K562 (cell line): ENCODE measurements at regions not wholly inside any gene's neighbourhood (a gene's known extent, or its start where the extent isn't known, plus 50 kb on each side); places are given as distances from the start of the nearest gene placed in this dataset.

Source experiments
- ATAC-seq: fragments of 200-7000 bp; cut with Tn5 transposase; 3 replicates; pipeline ENCODE4 v1.9.1; 2020; ENCODE audit warnings: moderate library complexity
- BruUV-seq: library from RNA; stranded (reverse); fragments of 400-500 nt; replicated peaks from 2 replicates; lab custom pipeline; 2021; lab: Mats Ljungman, UMichigan
- CTCF ChIA-PET: fragments of 300-600 bp; formaldehyde crosslinking; extraction: SDS; loops from one replicate; lab custom pipeline; 2021; ENCODE audit warnings: low intra/inter-chr PET ratio; lab: Yijun Ruan, JAX
- POLR2A ChIA-PET: fragments of 300-600, 350-650 bp; sonication (Branson Sonifier 250); formaldehyde crosslinking; extraction: SDS; loops from one replicate; lab custom pipeline; 2021; ENCODE audit warnings: antibody characterized with exemption, inconsistent platforms; lab: Yijun Ruan, JAX
- DNase-seq, 4 experiments: peaks; one replicate each; pipeline versions ENCODE4 v3.0.0 to v3.0.0-alpha.2; 2011 to 2018; ENCODE audit warnings: low spot score in 3 of 4, mixed read lengths in 3 of 4; ENCODE audit errors: extremely low read depth in 1 of 4
- FAIRE-seq: peaks from 2 replicates; lab custom pipeline; 2011; peaks lifted over from hg19 to GRCh38; lab: Jason Lieb, UNC
- H2AFZ ChIP-seq: 2 replicates; pipeline ENCODE4 v1.6.0; 2011; ENCODE audit warnings: low read depth, low read length, control low read depth, inconsistent platforms
- H3K27ac ChIP-seq: fragments of 200-600 bp; 3 replicates; pipeline ENCODE4 v1.8.0; 2011; ENCODE audit warnings: low read depth, mild to moderate bottlenecking, control low read depth, inconsistent platforms, low read length, moderate library complexity, mixed read lengths; ENCODE audit errors: extremely low read depth
- H3K27me3 ChIP-seq, 2 experiments: fragments of 300-600 bp in 1 of 2; 2 replicates in 1 of 2; 3 replicates in 1 of 2; pipeline versions ENCODE4 v1.6.0 to v1.8.0; 2011; ENCODE audit warnings: inconsistent platforms in 2 of 2, low read length in 2 of 2, mild to moderate bottlenecking in 1 of 2, mixed read lengths in 1 of 2, moderate library complexity in 1 of 2; ENCODE audit not compliant: control insufficient read depth in 2 of 2, insufficient read depth in 2 of 2
- H3K36me3 ChIP-seq: fragments of 300-600 bp; 3 replicates; pipeline ENCODE4 v1.8.0; 2011; ENCODE audit warnings: mild to moderate bottlenecking, low read length, inconsistent platforms; ENCODE audit not compliant: control insufficient read depth, insufficient read depth
- H3K4me1 ChIP-seq, 2 experiments: fragments of 200-600 bp in 1 of 2; replicated peaks in 1 of 2; 2 replicates in 1 of 2; 3 replicates in 1 of 2; pipeline versions ENCODE4 v1.5.1 to v1.8.0; 2011; ENCODE audit warnings: inconsistent platforms in 2 of 2, low read length in 2 of 2, mild to moderate bottlenecking in 1 of 2, mixed read lengths in 1 of 2, moderate library complexity in 1 of 2; ENCODE audit not compliant: control insufficient read depth in 2 of 2, insufficient read depth in 2 of 2
- H3K4me2 ChIP-seq: 2 replicates; pipeline ENCODE4 v1.6.1; 2011; ENCODE audit warnings: low read length, control low read depth, inconsistent platforms, mixed read lengths; ENCODE audit not compliant: insufficient read depth
- H3K4me3 ChIP-seq: fragments of 200-600 bp; sonication (generic), shearing (Covaris generic); 2 replicates; pipeline ENCODE4 v1.5.1; 2016; ENCODE audit warnings: control low read depth, inconsistent platforms
- H3K79me2 ChIP-seq: fragments of 200-600 bp; 3 replicates; pipeline ENCODE4 v1.8.0; 2011; ENCODE audit warnings: low read length, inconsistent platforms; ENCODE audit not compliant: control insufficient read depth, insufficient read depth
- H3K9ac ChIP-seq, 2 experiments: 2 replicates each; pipeline versions ENCODE4 v1.6.0 to v1.6.1; 2011; ENCODE audit warnings: low read depth in 2 of 2, low read length in 2 of 2, control low read depth in 1 of 2, inconsistent platforms in 1 of 2, mild to moderate bottlenecking in 1 of 2, mixed read lengths in 1 of 2; ENCODE audit not compliant: insufficient read depth in 1 of 2
- H3K9me1 ChIP-seq: one replicate; pipeline ENCODE4 v1.6.0; 2011; ENCODE audit warnings: inconsistent platforms, mild to moderate bottlenecking, low read length, moderate library complexity; ENCODE audit not compliant: control insufficient read depth, insufficient read depth
- H3K9me3 ChIP-seq: replicated peaks from 2 replicates; pipeline ENCODE4 v1.5.1; 2011; ENCODE audit warnings: low read depth, low read length, inconsistent platforms; ENCODE audit not compliant: control insufficient read depth, insufficient read depth
- H4K20me1 ChIP-seq: replicated peaks from 2 replicates; pipeline ENCODE4 v1.6.1; 2011; ENCODE audit warnings: low read length, inconsistent platforms, mixed read lengths; ENCODE audit not compliant: control insufficient read depth, insufficient read depth
- BCLAF1 ChIP-seq, 2 experiments: fragments of 450-650 bp in 1 of 2; IDR thresholded peaks; 2 replicates each; pipeline ENCODE4 v1.6.1; 2011 to 2017; ENCODE audit warnings: low read depth in 2 of 2, antibody characterized with exemption in 1 of 2, borderline replicate concordance in 1 of 2, low read length in 1 of 2, mild to moderate bottlenecking in 1 of 2, mixed read lengths in 1 of 2; ENCODE audit not compliant: control insufficient read depth in 1 of 2
- C11orf30 ChIP-seq: fragments of 450-650 bp; IDR thresholded peaks from 2 replicates; pipeline ENCODE4 v1.6.1; 2016; ENCODE audit warnings: low read depth, mild to moderate bottlenecking
- DNMT1 ChIP-seq: fragments of 450-650 bp; IDR thresholded peaks from 2 replicates; pipeline ENCODE4 v1.6.1; 2016; ENCODE audit warnings: antibody characterized with exemption, mild to moderate bottlenecking
- KDM1A ChIP-seq, 2 experiments: fragments of 450-650 bp; IDR thresholded peaks; 2 replicates each; pipeline ENCODE4 v1.6.1; 2016; ENCODE audit warnings: mild to moderate bottlenecking in 2 of 2
- MCM3 ChIP-seq: fragments of 450-650 bp; IDR thresholded peaks from 2 replicates; pipeline ENCODE4 v1.6.1; 2016
- NONO ChIP-seq, 2 experiments: fragments of 200-400 bp in 1 of 2; fragments of 450-650 bp in 1 of 2; formaldehyde crosslinking in 1 of 2; IDR thresholded peaks; 2 replicates each; pipeline ENCODE4 v1.6.1; 2017; ENCODE audit warnings: low read depth in 2 of 2, mild to moderate bottlenecking in 2 of 2, moderate library complexity in 2 of 2, low read length in 1 of 2
- PHF20 ChIP-seq: fragments of 450-650 bp; IDR thresholded peaks from 2 replicates; pipeline ENCODE4 v1.6.1; 2018; ENCODE audit not compliant: partially characterized antibody
- POLR2AphosphoS2 ChIP-seq: IDR thresholded peaks from 2 replicates; pipeline ENCODE4 v1.6.1; 2012; ENCODE audit warnings: low read length, improper control_type of control experiment
- SMAD3 ChIP-seq: fragments of 450-650 bp; formaldehyde crosslinking; conservative IDR thresholded peaks from 2 replicates; pipeline ENCODE4 v1.4.0; 2020; ENCODE audit warnings: mild to moderate bottlenecking
- ZFP36 ChIP-seq: fragments of 150-350 bp; IDR thresholded peaks from 2 replicates; pipeline ENCODE4 v1.6.1; 2018; ENCODE audit warnings: low read length, low read depth; ENCODE audit not compliant: partially characterized antibody
- ZNF23 ChIP-seq: fragments of 250-450 bp; sonication (Bioruptor Pico); IDR thresholded peaks from 2 replicates; pipeline ENCODE4 v1.4.0; 2020; ENCODE audit warnings: mild to moderate bottlenecking
- ZNF253 ChIP-seq: fragments of 250-450 bp; sonication (Bioruptor Pico); conservative IDR thresholded peaks from 2 replicates; pipeline ENCODE4 v1.6.1; 2021; ENCODE audit warnings: mild to moderate bottlenecking
- WGBS: fragments of 100-300 bp; shearing (Covaris generic); methylation state at CpG from one replicate; pipeline ENCODE4 v1.1.6; 2016; ENCODE audit warnings: low coverage, mixed read lengths; ENCODE audit not compliant: insufficient coverage; ENCODE audit errors: missing lambda C conversion rate; 5-methylcytosine and 5-hydroxymethylcytosine counted together
- in situ Hi-C: fragments of 300-500 bp; cut with MboI; formaldehyde crosslinking; loops from 4 replicates; pipeline ENCODE4 v1.15.0; 2018; ENCODE audit warnings: inconsistent platforms, mixed read lengths
- intact Hi-C: fragments of 100-400 bp; cut with micrococcal nuclease; formaldehyde crosslinking; loops from 2 replicates; pipeline ENCODE4 v1.14.2; 2022

- Histone ChIP-seq H3K9me1 (no peaks in the 10 kb centered on the region), H3K9ac (no peak overlapping the region), H3K4me2 (no peak overlapping the region), H3K27ac (no peak overlapping the region), H3K4me1 (peaks cover 2 to 6% of the 10 kb centered on the region in 2 experiments; a peak in 2 of 5 replicates), H3K27me3 (no peaks in the 10 kb centered on the region), H3K4me3 (no peak overlapping the region), H2AFZ (no peak overlapping the region), H3K36me3 (no peaks in the 10 kb centered on the region), H3K79me2 (no peaks in the 10 kb centered on the region), H4K20me1 (no peaks in the 10 kb centered on the region), H3K9me3 (no peaks in the 10 kb centered on the region)
- BruUV-seq: no TSS peak
- DNase-seq (no peak), FAIRE-seq (peak; percentile 6), ATAC-seq (no peak)
- TF ChIP-seq KDM1A (IDR thresholded peaks at IDR 0.05) (peak in 1 of 2 experiments; percentile 66; a peak in 2 of 4 replicates), ZFP36 (no peak), ZNF253 (no peak), PHF20 (peak; percentile 53), DNMT1 (no peak), C11orf30 (no peak), SMAD3 (CRISPR knock-in tag) (no peak), ZNF23 (CRISPR knock-in tag) (no peak), NONO (IDR thresholded peaks at IDR 0.05; ENCODE audit: low read depth in 2 of 2, low read length in 1 of 2) (no peak), MCM3 (no peak), BCLAF1 (IDR thresholded peaks at IDR 0.05; ENCODE audit: borderline replicate concordance in 1 of 2, control insufficient read depth in 1 of 2, low read depth in 2 of 2, low read length in 1 of 2) (0 out of 4 replicates have a peak, but pooled peaks of 1 of the 2 experiments have one; percentile 24), POLR2AphosphoS2 (no peak)
- 72% methylated on average over 7 of the region's 7 CpGs for WGBS
- CTCF ChIA-PET: no interaction called here
- intact Hi-C loops (no loop called here), in situ Hi-C loops (no loop called here)
- POLR2A ChIA-PET: interaction anchor here (1.4 kb wide), 2 partner anchors 17 to 216 kb away, joined by 3 to 4 read pairs; no protein-coding TSS in a partner anchor
These were observed 78.3 kb upstream of the SLC2A1 start for GRCh38 chr1:43036932-43037331.
